HK-2 (cell line): ENCODE measurements at regions not wholly inside any gene's neighbourhood (a gene's known extent, or its start where the extent isn't known, plus 50 kb on each side); places are given as distances from the start of the nearest gene placed in this dataset.
A peak's percentile ranks its signal among the peaks of the same experiment; 100 is the strongest.

Source experiments
- DNase-seq: peaks from one replicate; pipeline ENCODE4 v3.0.0-alpha.2; 2018; ENCODE audit not compliant: unreplicated experiment

GRCh38 chr1:244220410-244220809, 169.3 kb downstream of the ZBTB18 start:
- DNase-seq, result no peak

GRCh38 chr1:244221991-244222390, 170.9 kb downstream of the ZBTB18 start:
- no peak for DNase-seq

GRCh38 chr1:244224487-244225430, 173.7 kb downstream of the ZBTB18 start:
- DNase-seq, result no peak

- no peak for DNase-seq
Observed at GRCh38 chr1:244226435-244226834, 175.4 kb downstream of the ZBTB18 start.

- no peak for DNase-seq
Observed at GRCh38 chr1:244230470-244230869, 179.4 kb downstream of the ZBTB18 start.

- DNase-seq, result no peak
Observed at GRCh38 chr1:244231193-244231571, 180.1 kb downstream of the ZBTB18 start.

GRCh38 chr1:244231572-244232315, 180.7 kb downstream of the ZBTB18 start:
- DNase-seq, result no peak

GRCh38 chr1:244234009-244234643, 183.0 kb downstream of the ZBTB18 start:
- DNase-seq, result no peak

GRCh38 chr1:244235157-244235556, 184.1 kb downstream of the ZBTB18 start:
- DNase-seq, result no peak

- DNase-seq, result no peak
Observed at GRCh38 chr1:244236101-244236500, 185.0 kb downstream of the ZBTB18 start.

- DNase-seq, result peak; percentile 30
Observed at GRCh38 chr1:244236721-244237120, 185.6 kb downstream of the ZBTB18 start.

- no peak for DNase-seq
Observed at GRCh38 chr1:244237445-244237844, 186.4 kb downstream of the ZBTB18 start.

GRCh38 chr1:244239261-244239770, 188.2 kb downstream of the ZBTB18 start:
- DNase-seq, result no peak

GRCh38 chr1:244241438-244241837, 190.4 kb downstream of the ZBTB18 start:
- no peak for DNase-seq

GRCh38 chr1:244242446-244242845, 191.4 kb downstream of the ZBTB18 start:
- DNase-seq, result no peak

- DNase-seq, result no peak
Observed at GRCh38 chr1:244246334-244246733, 195.3 kb downstream of the ZBTB18 start.

GRCh38 chr1:244248426-244248825, 197.3 kb downstream of the ZBTB18 start:
- no peak for DNase-seq

- no peak for DNase-seq
Observed at GRCh38 chr1:244252211-244252610, 199.5 kb downstream of the ADSS2 start.

- DNase-seq, result no peak
Observed at GRCh38 chr1:244254467-244254866, 197.2 kb downstream of the ADSS2 start.

GRCh38 chr1:244255426-244255965, 196.2 kb downstream of the ADSS2 start:
- no peak for DNase-seq

GRCh38 chr1:244256086-244256676, 195.5 kb downstream of the ADSS2 start:
- no peak for DNase-seq

- DNase-seq, result no peak
Observed at GRCh38 chr1:244264163-244264562, 187.5 kb downstream of the ADSS2 start.
